GM19043 (cell line): ENCODE measurements at regions not wholly inside any gene's neighbourhood (a gene's known extent, or its start where the extent isn't known, plus 50 kb on each side); places are given as distances from the start of the nearest gene placed in this dataset.

ENCODE experiments used
- ATAC-seq: cut with Tn5 transposase; IDR thresholded peaks from one replicate; pipeline ENCODE4 v1.9.1; 2021; ENCODE audit warnings: low read depth; ENCODE audit not compliant: unreplicated experiment

DNA sequence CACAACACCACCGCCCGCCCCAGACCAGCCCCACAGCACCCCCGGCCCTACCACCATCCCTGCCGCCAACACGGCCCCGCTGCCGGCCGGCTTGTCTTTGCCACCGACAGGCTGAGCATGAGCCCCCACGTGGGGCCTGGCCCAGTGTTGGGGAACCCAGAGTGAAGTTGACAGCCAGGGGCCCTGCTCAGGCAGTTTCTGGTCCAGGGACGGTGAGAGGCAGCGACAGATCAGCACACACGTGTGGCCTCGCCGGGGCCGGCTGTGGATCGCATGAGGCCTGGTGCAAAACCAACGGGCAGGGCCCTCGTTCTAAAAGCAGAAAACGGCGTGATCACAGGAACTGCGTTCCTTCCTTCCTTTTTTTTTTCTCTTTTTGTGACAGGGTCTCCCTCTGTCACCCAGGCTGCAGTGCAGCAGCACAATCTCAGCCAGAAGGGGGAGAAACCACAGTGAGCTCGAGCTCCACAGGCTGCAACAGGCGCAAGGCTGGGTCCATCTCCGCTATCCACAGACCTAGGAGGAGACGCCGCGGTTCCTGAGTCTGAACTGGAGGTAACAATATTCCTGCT lies 50.5 kb upstream of the FBRSL1 start:
- no peak for ATAC-seq

DNA sequence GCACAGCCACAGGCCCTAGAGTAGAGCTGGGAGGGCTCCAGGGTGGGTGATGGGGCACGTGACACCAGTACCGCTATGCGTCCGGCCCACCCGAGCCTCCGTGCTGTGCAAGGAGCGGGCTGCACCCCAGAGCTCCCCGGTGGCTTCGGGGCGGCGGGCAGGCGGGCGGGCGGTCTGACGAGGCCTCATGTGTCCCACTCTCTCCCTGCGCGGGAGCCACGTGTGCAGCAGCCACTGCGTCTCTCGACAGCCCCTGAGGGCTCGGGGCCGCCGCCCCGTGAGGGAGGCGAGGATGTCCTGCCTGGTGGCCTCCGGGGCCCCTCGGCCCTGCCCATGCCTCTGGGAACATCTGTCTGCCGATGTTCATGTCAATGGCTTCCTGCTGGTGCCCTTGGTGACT lies 51.2 kb upstream of the FBRSL1 start:
- ATAC-seq, result no peak

DNA sequence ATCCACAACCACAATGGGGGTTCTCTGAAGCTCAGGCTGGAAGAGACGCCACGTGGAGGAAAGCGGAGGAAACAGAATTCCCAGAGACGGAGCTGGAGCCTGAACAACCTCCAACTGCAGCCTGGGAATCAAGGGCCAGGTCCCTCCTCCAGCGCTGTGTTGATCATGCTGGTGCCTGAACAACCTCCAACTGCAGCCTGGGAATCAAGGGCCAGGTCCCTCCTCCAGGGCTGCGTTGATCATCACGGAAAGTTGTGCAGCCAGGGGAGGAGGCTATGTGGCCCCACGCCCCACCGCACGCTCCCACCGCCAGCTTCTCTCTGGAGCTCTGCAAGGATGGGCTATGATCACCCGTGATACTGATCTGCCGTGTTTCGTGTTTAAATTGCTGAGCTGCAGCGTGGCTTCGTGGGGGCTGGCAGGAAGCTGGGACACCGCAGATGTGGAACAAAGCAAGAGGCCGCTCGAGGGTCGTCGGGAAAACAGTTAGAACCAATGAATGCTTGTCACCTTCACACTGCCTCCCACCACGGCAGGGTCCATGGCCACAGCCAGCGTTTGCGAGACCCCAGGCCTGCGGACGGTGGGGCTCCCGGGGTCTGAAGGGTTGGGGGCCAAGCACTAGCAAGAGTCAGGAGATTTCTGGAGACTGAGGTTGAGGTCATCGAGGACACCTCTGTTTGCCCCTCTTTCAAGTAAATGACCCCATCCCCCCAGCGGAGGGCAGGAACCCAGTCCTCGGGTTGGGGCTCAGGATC lies 51.8 kb upstream of the FBRSL1 start:
- ATAC-seq, result no peak

DNA sequence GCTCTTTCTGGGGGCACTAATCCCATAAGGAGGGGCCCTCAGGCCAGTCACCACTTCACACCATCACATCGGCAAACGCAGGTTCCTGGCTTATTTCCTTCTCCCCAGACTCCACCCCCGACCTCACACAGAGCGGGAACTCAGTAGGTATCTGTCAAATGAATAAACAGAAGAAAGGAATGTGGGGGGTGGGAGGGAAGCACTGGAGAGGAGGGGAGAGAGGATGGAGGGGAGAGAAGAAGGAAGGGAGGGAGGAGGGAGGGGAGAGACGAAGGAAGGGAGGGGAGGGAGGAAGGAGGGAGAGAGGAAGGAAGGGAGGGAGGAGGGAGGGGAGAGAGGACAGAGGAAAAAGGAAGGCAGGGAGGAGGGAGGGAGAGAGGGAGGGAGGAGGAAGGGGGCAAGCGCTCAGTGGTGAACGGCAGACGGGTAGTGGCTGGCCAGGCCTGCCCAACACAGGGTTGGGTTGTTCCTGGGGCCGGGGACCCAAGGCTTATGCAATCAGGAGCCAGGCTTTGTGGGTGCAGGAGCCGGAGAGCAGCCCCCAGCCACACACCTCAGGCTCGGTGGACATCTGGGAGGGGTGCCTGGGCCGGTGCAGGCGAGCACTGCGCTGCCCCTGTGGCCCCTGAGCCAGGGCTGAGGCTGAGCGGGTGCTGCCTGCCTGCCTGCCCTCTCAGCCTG lies 52.6 kb upstream of the FBRSL1 start:
- ATAC-seq, result no peak

DNA sequence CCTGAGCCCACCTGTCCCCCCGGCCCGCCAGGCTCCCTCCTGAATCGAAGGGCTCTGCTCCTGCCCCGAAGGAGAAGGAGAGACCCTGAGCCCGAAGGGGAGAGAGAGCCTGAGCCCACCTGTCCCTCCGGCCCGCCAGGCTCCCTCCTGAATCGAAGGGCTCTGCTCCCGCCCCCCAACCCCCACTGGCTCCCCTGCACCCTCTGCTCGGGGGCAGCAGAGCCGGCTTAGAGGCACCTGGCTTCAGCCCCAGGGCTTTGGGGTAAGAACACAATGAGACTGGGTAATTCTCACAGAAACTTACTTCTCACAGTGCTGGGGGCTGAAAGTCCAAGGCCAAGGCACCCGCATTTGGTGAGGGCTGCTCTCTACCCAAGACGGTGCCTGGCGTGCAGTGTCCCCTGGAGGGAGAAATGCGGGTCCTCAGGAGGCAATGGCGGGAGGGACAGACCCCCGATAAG lies 53.1 kb upstream of the FBRSL1 start:
- ATAC-seq, result no peak

DNA sequence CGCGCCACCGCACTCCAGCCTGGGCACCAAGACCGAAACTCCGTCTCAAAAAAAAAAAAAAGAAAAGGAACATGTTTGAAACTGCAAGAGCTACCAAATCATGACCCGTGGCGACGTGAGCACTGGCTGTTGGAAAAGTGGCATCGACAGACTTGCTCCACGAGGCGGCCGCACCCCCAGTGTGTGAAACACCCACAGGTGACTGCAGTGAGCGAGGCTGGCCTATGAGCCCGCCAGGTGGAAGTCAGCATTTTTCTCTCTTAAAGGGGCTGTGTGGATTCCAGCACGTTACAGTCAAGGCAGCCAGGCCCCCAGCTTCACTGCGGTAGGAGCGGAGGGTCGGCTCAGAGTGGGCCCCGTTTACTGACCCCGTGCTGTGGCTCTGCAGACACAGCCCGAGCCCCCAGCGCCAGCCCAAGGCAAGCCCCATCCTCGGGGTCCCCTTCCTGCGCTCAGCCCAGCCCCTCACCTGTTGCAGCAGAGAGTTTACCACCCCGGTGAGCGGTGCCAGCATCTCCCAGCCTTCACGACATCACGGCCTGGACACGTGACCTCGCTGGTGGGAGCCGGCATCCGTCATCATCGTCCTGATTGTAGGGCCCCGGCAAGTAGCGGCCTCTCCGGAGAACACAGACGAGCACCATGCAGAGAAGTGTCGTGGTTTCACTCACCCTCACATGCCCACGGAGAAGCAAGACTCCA lies 54.3 kb upstream of the FBRSL1 start:
- no peak for ATAC-seq

DNA sequence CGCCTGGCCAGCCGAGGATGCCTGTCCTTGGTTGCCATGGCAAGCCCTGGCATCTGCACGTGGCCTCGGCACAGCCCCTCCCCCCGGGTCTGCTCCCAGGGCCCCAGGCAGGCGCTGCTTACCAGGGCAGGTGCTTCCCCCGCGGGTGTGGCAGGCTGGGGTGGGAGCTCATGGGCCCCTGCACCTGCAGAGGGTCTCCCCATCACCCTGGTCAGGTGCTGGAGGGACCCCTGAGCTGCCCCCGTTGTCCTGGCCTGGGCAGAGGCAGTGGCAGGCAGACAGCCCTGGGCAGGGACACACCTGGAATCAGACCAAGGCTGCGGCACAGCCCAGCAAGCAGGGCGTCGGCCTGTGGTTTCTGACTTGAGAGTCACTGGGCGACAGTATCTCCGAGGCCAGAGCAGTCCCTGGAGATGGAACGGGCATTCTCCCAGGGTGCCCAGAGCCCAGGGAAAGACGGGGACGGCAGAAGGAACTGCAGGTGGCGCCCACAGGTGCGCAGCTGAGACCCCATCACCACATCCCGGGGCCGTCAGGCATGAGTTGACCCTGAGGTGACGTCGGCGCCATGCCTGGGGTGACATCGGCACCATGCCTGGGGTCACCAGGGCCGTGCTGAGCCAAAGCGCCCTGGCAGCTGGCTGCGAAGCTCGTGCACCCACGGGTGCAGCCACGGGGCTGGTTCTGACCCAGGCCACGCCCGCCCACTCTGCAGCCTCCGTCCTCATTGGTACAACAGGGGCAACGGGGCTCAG lies 56.1 kb upstream of the FBRSL1 start:
- no peak for ATAC-seq

DNA sequence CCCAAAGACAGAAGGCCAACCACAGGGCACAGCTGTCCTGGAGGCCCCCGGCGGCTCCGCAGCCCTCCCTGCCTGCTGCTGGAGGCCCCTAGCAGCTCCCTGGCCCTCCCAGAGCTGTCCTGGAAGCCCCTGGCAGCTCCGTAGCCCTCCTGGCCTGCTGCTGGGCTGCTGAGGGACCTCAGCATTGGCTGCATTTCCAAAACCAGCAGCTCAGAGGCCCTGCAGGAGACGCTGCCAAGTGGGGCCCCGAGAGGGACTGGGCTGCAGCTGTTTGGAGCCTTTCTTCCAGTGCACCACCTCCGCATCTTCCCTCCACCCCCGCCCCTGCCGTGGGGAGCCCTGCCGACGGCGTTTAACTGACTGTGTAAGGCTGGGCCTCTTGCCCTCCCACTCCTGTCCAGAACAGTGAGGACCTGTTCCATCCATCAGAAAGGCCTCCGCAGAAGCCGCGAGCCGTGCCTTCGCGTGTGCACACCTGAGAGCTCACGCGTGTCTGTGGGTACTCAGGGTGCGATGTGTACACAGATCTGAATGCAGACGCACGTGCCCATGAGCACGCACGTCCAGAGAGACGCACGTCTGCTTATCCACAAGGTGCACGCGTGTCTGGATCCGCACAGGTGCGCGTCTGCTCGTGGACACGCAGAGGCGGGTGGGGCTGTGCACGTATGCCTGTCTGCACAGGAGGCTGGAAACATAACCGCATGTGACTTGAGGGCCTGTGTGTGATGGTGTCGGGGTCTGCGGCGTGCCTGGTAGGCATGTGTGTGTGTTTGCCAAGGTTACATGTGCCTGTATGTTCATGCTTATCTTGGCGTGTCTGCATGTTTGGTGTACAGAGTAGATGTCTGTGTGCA lies 57.0 kb upstream of the FBRSL1 start:
- ATAC-seq, result no peak

DNA sequence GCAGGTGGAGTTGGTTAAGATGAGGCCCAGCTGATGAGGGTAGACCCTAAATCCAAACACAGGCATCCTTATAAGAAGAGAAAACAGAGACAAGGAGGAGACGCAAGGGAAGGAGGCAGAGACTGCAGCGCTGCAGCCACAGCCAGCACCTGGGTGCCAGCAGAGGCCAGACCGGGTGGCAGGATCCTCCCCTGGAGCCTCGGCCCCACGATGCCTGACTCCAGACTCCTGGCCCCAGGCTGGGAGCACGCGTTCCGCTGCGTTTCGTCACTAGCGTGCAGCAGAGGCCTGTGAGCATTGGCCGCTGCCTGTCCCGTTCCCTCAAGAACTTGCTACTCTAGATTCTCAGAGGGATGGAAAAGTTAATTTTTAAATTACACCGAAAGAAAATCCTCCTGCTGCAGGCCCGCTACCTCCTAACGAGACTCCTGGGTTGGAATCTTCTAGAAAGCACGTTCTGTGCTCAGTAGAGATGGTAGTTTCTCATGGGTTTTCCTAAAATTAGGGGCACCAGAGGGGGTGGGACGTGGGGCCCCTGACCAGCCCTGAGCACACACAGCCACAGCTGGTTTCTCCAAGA lies 57.7 kb upstream of the FBRSL1 start:
- ATAC-seq, result no peak

DNA sequence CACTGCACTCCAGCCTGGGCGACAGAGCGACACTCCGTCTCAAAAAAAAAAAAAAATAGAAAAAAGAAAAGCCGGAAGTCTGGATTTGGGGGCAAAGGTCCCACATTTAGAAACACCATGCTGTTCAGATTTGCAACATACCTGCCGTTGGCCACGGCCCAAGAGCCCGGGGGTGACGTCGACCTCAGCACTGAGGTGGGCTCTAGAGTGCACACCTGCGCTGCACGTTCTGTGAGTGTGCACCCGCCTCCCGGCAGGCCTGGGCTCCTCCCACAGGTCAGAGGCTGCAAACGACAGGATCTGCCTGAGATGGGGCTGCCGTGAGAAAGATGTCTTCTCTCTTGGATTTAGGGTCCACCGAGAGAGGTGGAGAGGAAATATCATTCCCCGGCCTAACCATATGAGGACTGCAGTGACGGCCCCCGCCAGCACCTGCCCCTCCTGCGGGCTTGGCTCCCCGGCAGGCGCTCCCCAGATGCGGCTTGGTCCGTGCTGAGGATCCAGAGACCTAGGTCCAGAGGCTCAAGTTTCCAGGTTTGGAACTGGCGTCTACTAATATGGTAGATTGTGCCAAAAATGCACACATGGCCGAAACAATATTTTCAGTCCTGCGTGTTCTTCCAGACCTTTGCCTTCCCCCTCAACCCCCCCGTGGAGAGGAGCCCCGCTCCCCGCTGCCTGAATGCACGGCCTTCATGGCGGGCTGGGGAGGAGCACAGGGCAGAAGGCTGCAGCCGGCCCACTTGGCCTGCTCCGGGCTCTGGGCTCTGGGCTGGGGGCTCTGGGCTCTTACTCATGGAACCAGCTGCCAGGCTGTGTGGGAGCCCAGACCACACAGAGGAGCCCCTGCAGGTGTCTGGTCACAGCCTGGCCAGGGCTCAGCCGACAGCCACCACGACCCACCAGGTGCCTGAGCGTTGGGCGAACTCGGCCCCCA lies 58.8 kb upstream of the FBRSL1 start:
- no peak for ATAC-seq

DNA sequence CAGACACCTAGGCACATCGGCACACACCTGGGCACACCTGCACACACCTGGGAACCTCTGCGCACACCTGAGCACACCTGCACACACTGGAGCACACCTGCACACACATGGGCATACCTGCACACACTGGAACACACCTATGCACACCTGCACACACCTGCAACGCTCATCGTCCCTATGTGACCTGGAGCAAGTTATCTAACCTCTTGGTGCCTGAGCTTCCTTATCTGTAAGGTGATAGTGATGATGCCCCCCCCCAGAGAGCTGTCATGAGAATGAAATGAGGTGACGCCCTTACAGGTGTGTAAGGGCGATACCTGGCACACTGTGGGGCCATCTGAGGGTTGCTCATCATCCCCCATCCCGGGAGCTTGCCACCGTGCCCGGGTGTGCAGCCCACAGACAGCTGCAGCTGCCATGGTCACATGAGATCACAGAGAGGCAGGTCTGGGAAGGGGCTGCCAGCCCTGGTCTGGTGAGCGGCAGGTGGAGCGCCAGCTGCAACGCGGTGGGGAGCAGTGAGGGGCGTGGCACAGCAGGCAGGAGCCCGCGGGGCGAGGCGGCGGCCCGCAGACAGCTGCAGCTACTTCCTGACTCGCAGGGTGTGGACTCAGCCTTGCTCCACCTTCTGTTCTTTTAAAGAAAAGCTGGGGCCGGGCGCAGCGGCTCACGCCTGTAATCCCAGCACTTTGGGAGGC lies 59.9 kb upstream of the FBRSL1 start:
- ATAC-seq, result peak; percentile 72

DNA sequence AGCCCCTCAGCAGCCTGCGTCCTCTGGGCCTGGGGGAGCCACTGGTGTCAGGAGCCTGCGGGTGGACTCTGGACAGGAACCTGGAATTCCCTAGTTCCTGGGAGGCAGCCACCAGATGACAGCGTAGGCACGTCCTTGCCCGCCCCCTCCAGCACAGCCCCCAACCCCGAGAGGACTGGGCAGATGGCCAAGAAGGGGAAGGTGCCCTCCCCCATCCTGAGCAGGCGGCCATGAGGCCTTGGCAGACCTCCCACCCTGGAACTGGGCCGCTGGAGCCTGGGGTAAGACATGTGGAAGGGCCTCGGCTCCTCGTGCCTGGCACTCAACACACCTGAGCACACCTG lies 60.4 kb upstream of the FBRSL1 start:
- no peak for ATAC-seq

DNA sequence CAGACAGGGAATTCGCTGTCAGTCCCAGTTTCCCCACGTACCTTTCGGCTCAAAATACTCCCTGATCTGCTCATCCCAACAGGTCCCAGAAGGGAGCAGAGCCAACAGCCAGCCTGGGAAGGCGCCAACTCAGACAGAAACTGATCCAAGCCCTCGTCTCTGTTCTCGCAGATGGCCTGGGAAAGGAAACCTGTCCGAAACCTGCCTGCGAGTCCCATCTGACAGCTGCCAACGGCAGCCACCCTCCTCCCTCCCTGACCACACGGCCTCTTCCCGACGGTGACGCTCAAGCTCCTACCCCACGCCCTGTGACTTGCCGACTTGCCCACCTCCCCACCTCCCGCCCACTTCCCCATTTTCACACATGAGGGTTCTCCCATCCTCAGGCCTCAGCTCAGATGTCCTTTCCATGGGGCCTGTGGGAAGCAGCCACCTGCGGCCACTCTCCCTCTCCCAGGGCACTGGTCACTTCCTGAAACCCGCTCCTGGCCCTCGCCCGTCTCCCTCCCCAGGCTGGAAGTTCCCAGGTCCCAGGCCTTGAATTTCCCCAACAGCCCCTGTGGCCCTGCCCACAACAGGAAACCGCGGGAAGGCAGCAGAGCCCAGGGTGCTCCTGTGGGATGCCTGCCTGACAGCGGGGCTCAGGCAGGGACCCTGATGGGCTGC lies 60.9 kb upstream of the FBRSL1 start:
- ATAC-seq, result no peak

DNA sequence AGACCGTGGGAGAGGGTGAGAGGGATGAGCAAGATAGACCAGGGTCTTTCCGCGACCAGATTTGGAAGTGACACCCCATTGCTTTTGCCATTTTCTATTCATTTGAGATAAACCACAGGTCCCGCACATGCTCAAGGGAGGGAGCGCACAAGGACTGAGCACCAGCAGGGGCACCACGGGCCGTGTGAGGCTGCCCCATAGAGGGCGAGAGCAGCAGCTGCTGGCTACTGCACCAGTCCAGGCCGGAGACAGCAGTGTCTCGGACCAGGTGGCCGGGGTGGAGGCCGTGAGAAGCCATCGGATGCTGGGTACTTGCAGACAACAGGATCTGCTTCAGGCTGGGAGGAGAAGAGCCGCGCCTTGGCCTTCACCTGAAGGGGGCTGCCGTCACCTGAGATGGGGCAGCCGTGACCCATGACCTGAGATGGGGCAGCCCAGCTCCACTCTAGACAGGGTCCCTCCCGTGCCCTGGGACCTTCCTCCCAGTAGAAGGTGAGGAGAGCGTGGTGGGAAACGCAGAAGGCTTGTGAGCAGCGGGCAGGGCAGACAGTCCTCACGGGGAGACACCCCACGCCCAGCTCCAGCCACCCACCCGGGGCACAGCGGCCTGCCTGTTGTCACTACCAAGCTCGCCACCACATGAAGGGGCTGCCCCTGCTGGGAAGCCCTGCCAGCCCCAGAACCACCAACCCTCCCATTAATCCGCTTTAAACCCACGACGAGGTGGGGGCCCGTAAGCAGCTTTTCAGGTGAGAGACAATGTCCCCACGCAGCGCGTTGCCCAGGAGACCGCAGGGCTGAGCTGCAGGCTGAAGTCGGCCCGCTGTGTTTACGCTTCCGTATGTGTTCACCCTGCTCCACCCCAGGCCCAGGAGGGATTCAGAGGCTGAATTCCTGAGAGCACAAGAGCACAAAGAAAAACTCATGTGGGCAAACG lies 61.7 kb upstream of the FBRSL1 start:
- ATAC-seq, result no peak

DNA sequence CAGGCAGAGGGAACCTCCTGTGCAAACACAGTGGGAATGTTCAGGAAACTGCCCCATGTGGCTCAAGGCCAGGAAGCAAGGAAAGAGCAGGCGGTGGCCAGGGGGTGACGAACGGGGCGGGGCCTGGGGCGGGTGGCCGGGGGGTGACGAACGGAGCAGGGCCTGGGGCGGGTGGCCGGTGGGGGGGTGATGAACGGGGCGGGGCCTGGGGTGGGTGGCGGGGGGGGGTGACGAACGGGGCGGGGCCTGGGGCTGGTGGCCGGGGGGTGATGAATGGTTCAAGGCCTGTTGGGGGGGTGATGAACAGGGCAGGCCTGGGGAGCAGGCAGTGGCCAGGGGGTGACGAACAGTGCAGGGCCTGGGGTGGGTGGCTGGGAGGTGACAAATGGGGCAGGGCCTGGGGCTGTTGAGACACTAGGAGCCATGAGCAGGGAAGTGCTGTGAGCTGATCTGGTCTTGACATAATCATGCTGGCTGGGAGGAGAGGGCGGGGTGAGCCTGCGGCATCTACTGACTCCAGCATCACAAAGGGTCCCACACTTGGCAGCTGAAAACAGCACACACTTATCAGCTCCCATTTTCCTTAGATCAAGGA lies 62.7 kb upstream of the FBRSL1 start:
- no peak for ATAC-seq
